ENCODE measurements at regions not wholly inside any gene's neighbourhood (a gene's known extent, or its start where the extent isn't known, plus 50 kb on each side); places are given as distances from the start of the nearest gene placed in this dataset.

- no peak overlapping the region for H3K9ac ChIP-seq (ENCODE audit: low read depth in 1 of 2, low read length in 2 of 2)
- 81% methylated on average over 3 of the region's 3 CpGs for WGBS
- H3K27ac ChIP-seq (ENCODE audit: low read depth in 1 of 2, low read length in 2 of 2), result no peak overlapping the region
- no peak overlapping the region for H3K4me3 ChIP-seq (ENCODE audit: low read depth in 1 of 3, low read length in 3 of 3)
- no peak for DNase-seq (ENCODE audit: low spot score)
- TF ChIP-seq EGR1 (IDR thresholded peaks at IDR 0.05; ENCODE audit: low read depth in 2 of 2), result no peak
- no peak for TF ChIP-seq GABPA (IDR thresholded peaks at IDR 0.05 in 1 of 2, conservative IDR thresholded peaks at IDR 0.05 in 1 of 2)
- TF ChIP-seq HNF4A (conservative IDR thresholded peaks at IDR 0.05), result no peak
- no peak for TF ChIP-seq ZBTB33 (IDR thresholded peaks at IDR 0.05)
- no peak for TF ChIP-seq RXRA (IDR thresholded peaks at IDR 0.05)
- no peak for TF ChIP-seq FOXA2 (IDR thresholded peaks at IDR 0.05)
- TF ChIP-seq JUND (IDR thresholded peaks at IDR 0.05), result no peak
- no peak for TF ChIP-seq NR2F2 (IDR thresholded peaks at IDR 0.05)
- TF ChIP-seq RAD21 (IDR thresholded peaks at IDR 0.05), result no peak
- TF ChIP-seq HNF4G (IDR thresholded peaks at IDR 0.05), result no peak
- TF ChIP-seq TAF1 (conservative IDR thresholded peaks at IDR 0.05), result no peak
- no peak for TF ChIP-seq REST (IDR thresholded peaks at IDR 0.05)
- TF ChIP-seq SP1 (IDR thresholded peaks at IDR 0.05), result no peak
- no peak for TF ChIP-seq MAX (IDR thresholded peaks at IDR 0.05)
- no peak for TF ChIP-seq CTCF (IDR thresholded peaks at IDR 0.05; ENCODE audit: low read depth, low read length, missing input control)
- TF ChIP-seq ATF3 (IDR thresholded peaks at IDR 0.05), result no peak
- no peak for TF ChIP-seq YY1 (IDR thresholded peaks at IDR 0.05)
- no peak for TF ChIP-seq FOXA1 (IDR thresholded peaks at IDR 0.05)
- H3K36me3 ChIP-seq (ENCODE audit: control insufficient read depth in 4 of 4, insufficient read depth in 3 of 4, low read depth in 1 of 4, low read length in 3 of 4), result no peaks in the 10 kb centered on the region
- H3K4me1 ChIP-seq (ENCODE audit: control insufficient read depth in 4 of 4, insufficient read depth in 4 of 4, low read length in 3 of 4), result no peaks in the 10 kb centered on the region
- peaks cover 3 to 29% (median 19%) of the 10 kb centered on the region in 4 donors for H3K9me3 ChIP-seq (ENCODE audit: control insufficient read depth in 4 of 4, low read length in 3 of 4)
- H3K27me3 ChIP-seq (ENCODE audit: control insufficient read depth in 4 of 4, insufficient read depth in 4 of 4, low read length in 3 of 4), result no peaks in the 10 kb centered on the region
Measured at GRCh38 chr2:150903461-150903860, 358.2 kb downstream of the RBM43 start.

Data from liver (tissue), 8 donors.